Transverse colon (tissue), 4 donors: ENCODE measurements at regions not wholly inside any gene's neighbourhood (a gene's known extent, or its start where the extent isn't known, plus 50 kb on each side); places are given as distances from the start of the nearest gene placed in this dataset.

Experiments
- DNase-seq: peaks from one replicate; pipeline ENCODE4 v3.0.0-alpha.2; 2019
- H3K27ac ChIP-seq, 4 donors: fragments of 200-600 bp; sonication (generic); 2 replicates each; pipeline ENCODE4 v1.5.1; 2016 to 2018; ENCODE audit warnings: inconsistent platforms in 4 of 4
- H3K27me3 ChIP-seq: fragments of 200-600 bp; sonication (generic); 2 replicates; pipeline ENCODE4 v1.5.1; 2017; ENCODE audit warnings: inconsistent platforms
- H3K36me3 ChIP-seq, 4 donors: fragments of 200-600 bp; sonication (generic); 2 replicates each; pipeline ENCODE4 v1.5.1; 2017 to 2019; ENCODE audit warnings: inconsistent platforms in 4 of 4
- H3K4me1 ChIP-seq, 4 donors: fragments of 200-600 bp; sonication (generic); 2 replicates each; pipeline ENCODE4 v1.5.1; 2017 to 2020; ENCODE audit warnings: inconsistent platforms in 4 of 4
- H3K4me3 ChIP-seq, 4 donors: fragments of 200-600 bp; sonication (generic); 1 replicate in 1 of 4; 2 replicates in 3 of 4; pipeline versions ENCODE4 v1.5.1 to v1.6.1; 2017 to 2019; ENCODE audit warnings: inconsistent platforms in 4 of 4
- H3K9me3 ChIP-seq, 2 donors: fragments of 200-600 bp; sonication (generic); 2 replicates each; pipeline ENCODE4 v1.5.1; 2017 to 2019; ENCODE audit warnings: inconsistent platforms in 2 of 2
- EP300 ChIP-seq: sonication (generic); formaldehyde crosslinking; IDR thresholded peaks from one replicate; pipeline ENCODE4 v1.6.1; 2017; ENCODE audit warnings: antibody characterized with exemption, low read depth
- POLR2A ChIP-seq: fragments of 450-650 bp; IDR thresholded peaks from one replicate; pipeline ENCODE4 v1.6.1; 2016; ENCODE audit warnings: antibody characterized with exemption, mild to moderate bottlenecking, moderate library complexity
- POLR2AphosphoS5 ChIP-seq, 3 donors: sonication (generic); formaldehyde crosslinking; IDR thresholded peaks; one replicate each; pipeline ENCODE4 v1.6.1; 2016; ENCODE audit warnings: antibody characterized with exemption in 3 of 3
- WGBS, 2 donors: methylation state at CpG; one replicate each; pipeline ENCODE4 v1.1.5; 2018; ENCODE audit warnings: low coverage in 1 of 2; 5-methylcytosine and 5-hydroxymethylcytosine counted together
- in situ Hi-C, 4 donors: fragments of 200-750 bp; cut with MboI; loops; one replicate each; pipeline versions ENCODE4 v1.15.0 to v1.15.1; 2017; ENCODE audit warnings: low sequenced_read_pairs in 3 of 4, low pct_ligation_motif_present in 1 of 4, low pct_unique_long_range_greater_than_20kb in 1 of 4
- intact Hi-C: fragments of 100-400 bp; cut with DNase I; formaldehyde crosslinking; loops from one replicate; pipeline ENCODE4 v1.15.1; 2023; ENCODE audit warnings: low total_unique reads
- TF ChIP-seq, protein P1 (sequence below), 5 experiments: fragments of 200-600 bp in 3 of 5; fragments of 450-650 bp in 2 of 5; sonication (generic) in 3 of 5; IDR thresholded peaks; 1 replicate in 2 of 5; 2 replicates in 3 of 5; pipeline ENCODE4 v1.5.1; 2016 to 2017; ENCODE audit warnings: antibody characterized with exemption in 5 of 5, inconsistent platforms in 3 of 5, mild to moderate bottlenecking in 2 of 5, moderate library complexity in 1 of 5

- no peak overlapping the region for H3K27ac ChIP-seq
- in situ Hi-C loops = loop anchor here in 2 of 4 donors (25.0 kb wide), 1 partner anchor 783 kb away; the partner anchor contains the start of genes KLHDC10 (in 2 of the 2) and ZC3HC1 (in 2 of the 2)
- intact Hi-C loops = no loop called here
- H3K9me3 ChIP-seq = no peaks in the 10 kb centered on the region
- TF ChIP-seq, protein P1, sequence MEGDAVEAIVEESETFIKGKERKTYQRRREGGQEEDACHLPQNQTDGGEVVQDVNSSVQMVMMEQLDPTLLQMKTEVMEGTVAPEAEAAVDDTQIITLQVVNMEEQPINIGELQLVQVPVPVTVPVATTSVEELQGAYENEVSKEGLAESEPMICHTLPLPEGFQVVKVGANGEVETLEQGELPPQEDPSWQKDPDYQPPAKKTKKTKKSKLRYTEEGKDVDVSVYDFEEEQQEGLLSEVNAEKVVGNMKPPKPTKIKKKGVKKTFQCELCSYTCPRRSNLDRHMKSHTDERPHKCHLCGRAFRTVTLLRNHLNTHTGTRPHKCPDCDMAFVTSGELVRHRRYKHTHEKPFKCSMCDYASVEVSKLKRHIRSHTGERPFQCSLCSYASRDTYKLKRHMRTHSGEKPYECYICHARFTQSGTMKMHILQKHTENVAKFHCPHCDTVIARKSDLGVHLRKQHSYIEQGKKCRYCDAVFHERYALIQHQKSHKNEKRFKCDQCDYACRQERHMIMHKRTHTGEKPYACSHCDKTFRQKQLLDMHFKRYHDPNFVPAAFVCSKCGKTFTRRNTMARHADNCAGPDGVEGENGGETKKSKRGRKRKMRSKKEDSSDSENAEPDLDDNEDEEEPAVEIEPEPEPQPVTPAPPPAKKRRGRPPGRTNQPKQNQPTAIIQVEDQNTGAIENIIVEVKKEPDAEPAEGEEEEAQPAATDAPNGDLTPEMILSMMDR (IDR thresholded peaks at IDR 0.05) = no peak
- no peak for TF ChIP-seq POLR2A
- no peak for TF ChIP-seq POLR2AphosphoS5 (IDR thresholded peaks at IDR 0.05)
- no peak for TF ChIP-seq EP300
- no peaks in the 10 kb centered on the region for H3K4me1 ChIP-seq
- no peaks in the 10 kb centered on the region for H3K27me3 ChIP-seq
- H3K36me3 ChIP-seq = no peaks in the 10 kb centered on the region
- H3K4me3 ChIP-seq = no peak overlapping the region
- 69 to 81% methylated on average over 8 to 11 of the region's 11 CpGs for WGBS, 2 donors
- DNase-seq = no peak
Measured at GRCh38 chr7:130845581-130846085, 111.6 kb upstream of the KLF14 start.

- Histone ChIP-seq H3K4me1 (no peaks in the 10 kb centered on the region), H3K9me3 (no peaks in the 10 kb centered on the region), H3K36me3 (no peaks in the 10 kb centered on the region), H3K4me3 (no peak overlapping the region), H3K27me3 (no peaks in the 10 kb centered on the region), H3K27ac (no peak overlapping the region)
- no peak for DNase-seq
- intact Hi-C loops = no loop called here
- in situ Hi-C loops = loop anchor here in 2 of 4 donors (25.0 kb wide), 2 partner anchors 588 to 787 kb away; partner anchors contain the start of genes KLHDC10 (in 2 of the 2) and ZC3HC1 (in 2 of the 2)
- TF ChIP-seq POLR2A (no peak), POLR2AphosphoS5 (IDR thresholded peaks at IDR 0.05) (no peak), EP300 (no peak)
- TF ChIP-seq, protein P1 (IDR thresholded peaks at IDR 0.05) = no peak
- 92 to 95% methylated on average over 2 of the region's 2 CpGs for WGBS, 2 donors
Measured at GRCh38 chr7:130849604-130850003, 115.6 kb upstream of the KLF14 start.

DNA sequence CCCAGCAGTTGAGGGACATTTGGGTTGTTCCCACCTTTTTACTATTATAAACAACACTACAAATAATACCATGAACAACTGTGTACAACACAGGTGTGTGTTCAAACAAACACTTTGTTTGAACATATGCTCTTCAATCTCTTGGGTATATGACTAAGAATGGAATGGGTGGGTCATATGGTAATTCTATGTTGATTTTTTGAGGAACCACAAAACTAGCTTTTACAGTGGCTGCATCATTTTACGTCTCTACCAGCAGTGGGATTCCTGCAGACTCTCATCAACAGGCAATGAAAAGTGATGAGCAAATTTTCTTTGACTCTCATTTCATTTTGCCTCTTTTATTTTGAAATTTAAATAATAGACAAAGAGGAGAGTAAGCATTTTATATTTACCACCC lies 116.9 kb upstream of the KLF14 start:
- intact Hi-C loops = no loop called here
- in situ Hi-C loops = loop anchor here in 1 of 4 donors (25.0 kb wide), 1 partner anchor 586 kb away; no protein-coding TSS in a partner anchor
- Histone ChIP-seq H3K4me3 (no peak overlapping the region), H3K4me1 (no peaks in the 10 kb centered on the region), H3K27ac (no peak overlapping the region), H3K9me3 (no peaks in the 10 kb centered on the region), H3K36me3 (peaks cover 0 to 2% (median under 1%) of the 10 kb centered on the region in 4 donors), H3K27me3 (no peaks in the 10 kb centered on the region)
- 81% methylated on average over 1 of the region's 1 CpG; no CpG with 5 or more reads in 1 of the 2 donors for WGBS, 2 donors
- DNase-seq = no peak
- TF ChIP-seq, protein P1 (IDR thresholded peaks at IDR 0.05) = no peak
- TF ChIP-seq POLR2A = no peak
- TF ChIP-seq POLR2AphosphoS5 (IDR thresholded peaks at IDR 0.05) = no peak
- no peak for TF ChIP-seq EP300

DNA sequence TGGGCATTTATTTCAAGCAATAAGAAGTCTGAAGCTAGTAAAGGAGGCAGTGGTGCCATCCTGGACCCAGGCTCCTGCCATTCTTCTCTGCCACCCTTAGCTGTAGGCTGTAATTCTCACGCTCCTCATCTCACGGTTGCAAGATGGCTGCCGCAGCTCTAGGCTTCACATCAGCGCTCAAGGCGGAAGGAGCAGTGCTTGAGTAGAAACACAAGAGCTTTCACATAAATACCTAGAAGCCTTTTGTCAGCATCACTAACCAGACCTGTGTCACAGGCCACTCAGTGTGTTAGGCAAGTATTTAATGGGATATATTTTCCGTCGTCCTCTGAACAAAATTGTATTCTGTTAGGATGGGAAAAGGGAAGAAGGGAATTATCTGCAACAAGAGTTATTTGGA lies 118.9 kb upstream of the KLF14 start:
- Histone ChIP-seq H3K4me3 (no peak overlapping the region), H3K36me3 (peaks cover 0 to 16% (median 8%) of the 10 kb centered on the region in 4 donors), H3K9me3 (peaks cover 8 to 18% of the 10 kb centered on the region in 2 donors), H3K4me1 (no peaks in the 10 kb centered on the region), H3K27ac (no peak overlapping the region), H3K27me3 (no peaks in the 10 kb centered on the region)
- TF ChIP-seq, protein P1 (IDR thresholded peaks at IDR 0.05) = no peak
- no peak for TF ChIP-seq POLR2A
- TF ChIP-seq POLR2AphosphoS5 (IDR thresholded peaks at IDR 0.05) = no peak
- no peak for TF ChIP-seq EP300
- DNase-seq = no peak
- intact Hi-C loops (no loop called here), in situ Hi-C loops (loop anchor here in 1 of 4 donors (25.0 kb wide), 1 partner anchor 584 kb away; no protein-coding TSS in a partner anchor)
- 96 to 100% methylated on average over 7 of the region's 7 CpGs for WGBS, 2 donors
